ENCODE measurements at regions not wholly inside any gene's neighbourhood (a gene's known extent, or its start where the extent isn't known, plus 50 kb on each side); places are given as distances from the start of the nearest gene placed in this dataset.

DNA sequence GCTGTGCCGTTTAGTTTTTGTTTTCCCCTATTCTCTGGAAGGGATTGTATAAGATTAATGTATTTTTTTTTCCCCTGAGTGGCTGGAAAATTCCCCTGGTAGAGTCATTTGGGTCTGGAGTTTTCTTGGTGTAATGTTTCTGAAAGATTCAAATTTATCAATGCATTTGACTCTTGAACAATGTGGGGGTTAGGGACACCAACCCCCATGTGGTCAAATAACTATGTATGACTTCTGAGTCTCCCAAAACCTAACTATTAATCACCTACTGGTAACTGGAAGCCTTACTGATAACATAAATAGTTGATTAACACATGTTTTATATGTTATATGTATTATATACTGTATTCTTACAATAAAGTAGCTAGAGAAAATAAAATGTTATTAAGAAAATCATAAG, 220.1 kb upstream of the PDE3A start:
- TF ChIP-seq POLR2AphosphoS5 (IDR thresholded peaks at IDR 0.05; ENCODE audit: insufficient read depth in 1 of 2, low read depth in 1 of 2), result no peak
- TF ChIP-seq CTCF (IDR thresholded peaks at IDR 0.05), result no peak
- no peak for TF ChIP-seq POLR2A (IDR thresholded peaks at IDR 0.05)
